ENCODE measurements at regions not wholly inside any gene's neighbourhood (a gene's known extent, or its start where the extent isn't known, plus 50 kb on each side); places are given as distances from the start of the nearest gene placed in this dataset.

DNA sequence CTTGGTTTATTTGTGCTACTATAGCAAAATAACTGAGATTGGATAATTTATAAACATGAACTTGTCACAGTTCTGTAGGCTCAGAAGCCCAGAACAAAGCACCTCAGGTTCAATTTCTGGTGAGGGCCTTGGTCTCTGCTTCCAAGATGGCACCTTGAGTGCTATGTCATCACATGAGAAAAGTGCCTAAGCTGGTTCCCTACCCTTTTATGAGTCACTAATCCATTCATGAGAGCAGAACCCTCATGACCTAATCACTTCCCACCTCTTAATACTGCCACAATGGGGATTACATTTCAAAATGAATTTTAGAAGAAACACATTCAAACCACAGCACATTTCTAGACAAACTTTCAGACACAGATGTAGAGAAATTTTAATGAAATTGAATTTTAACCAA, 98.2 kb upstream of the PRSS3 start:
- TF ChIP-seq, protein P1, sequence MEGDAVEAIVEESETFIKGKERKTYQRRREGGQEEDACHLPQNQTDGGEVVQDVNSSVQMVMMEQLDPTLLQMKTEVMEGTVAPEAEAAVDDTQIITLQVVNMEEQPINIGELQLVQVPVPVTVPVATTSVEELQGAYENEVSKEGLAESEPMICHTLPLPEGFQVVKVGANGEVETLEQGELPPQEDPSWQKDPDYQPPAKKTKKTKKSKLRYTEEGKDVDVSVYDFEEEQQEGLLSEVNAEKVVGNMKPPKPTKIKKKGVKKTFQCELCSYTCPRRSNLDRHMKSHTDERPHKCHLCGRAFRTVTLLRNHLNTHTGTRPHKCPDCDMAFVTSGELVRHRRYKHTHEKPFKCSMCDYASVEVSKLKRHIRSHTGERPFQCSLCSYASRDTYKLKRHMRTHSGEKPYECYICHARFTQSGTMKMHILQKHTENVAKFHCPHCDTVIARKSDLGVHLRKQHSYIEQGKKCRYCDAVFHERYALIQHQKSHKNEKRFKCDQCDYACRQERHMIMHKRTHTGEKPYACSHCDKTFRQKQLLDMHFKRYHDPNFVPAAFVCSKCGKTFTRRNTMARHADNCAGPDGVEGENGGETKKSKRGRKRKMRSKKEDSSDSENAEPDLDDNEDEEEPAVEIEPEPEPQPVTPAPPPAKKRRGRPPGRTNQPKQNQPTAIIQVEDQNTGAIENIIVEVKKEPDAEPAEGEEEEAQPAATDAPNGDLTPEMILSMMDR (IDR thresholded peaks at IDR 0.05): no peak
- TF ChIP-seq POLR2A (IDR thresholded peaks at IDR 0.05): no peak

Data from heart left ventricle (tissue), 13 donors.